Astrocyte of the spinal cord (primary cell): ENCODE measurements at regions not wholly inside any gene's neighbourhood (a gene's known extent, or its start where the extent isn't known, plus 50 kb on each side); places are given as distances from the start of the nearest gene placed in this dataset.

Experiments used
- DNase-seq: peaks from one replicate; pipeline ENCODE4 v3.0.0; 2011; ENCODE audit warnings: low read depth, low spot score
- H3K4me3 ChIP-seq: 2 replicates; pipeline ENCODE4 v1.5.1; 2011; ENCODE audit warnings: low read depth, mild to moderate bottlenecking, low read length, moderate library complexity
- in situ Hi-C: cut with HindIII; loops from 2 replicates; pipeline ENCODE4 v1.10.0; 2017; ENCODE audit warnings: low sequenced_read_pairs
- TF ChIP-seq, protein P1 (sequence below): IDR thresholded peaks from 2 replicates; pipeline ENCODE4 v1.5.1; 2012; ENCODE audit warnings: low read depth, mild to moderate bottlenecking, low read length, inconsistent platforms

DNA sequence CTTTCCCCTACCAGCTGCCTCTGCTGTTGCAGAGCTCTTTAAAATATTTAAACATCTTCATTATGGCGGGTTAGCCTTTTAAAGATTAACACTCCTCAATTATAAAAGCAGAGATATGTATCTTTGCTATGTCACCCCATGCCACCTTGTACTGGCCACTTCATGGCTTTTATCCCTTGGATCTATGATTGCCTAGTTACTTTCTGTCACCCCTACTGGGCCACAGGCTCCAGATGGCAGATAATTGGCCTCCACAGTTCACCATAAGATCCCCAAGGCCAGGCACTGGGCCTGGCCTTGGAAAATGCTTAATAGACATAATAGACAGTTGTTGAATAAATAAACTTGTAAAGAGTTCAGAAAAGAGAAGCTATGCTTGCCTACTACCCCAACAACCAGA, 142.0 kb upstream of the SHB start:
- DNase-seq, result no peak
- H3K4me3 ChIP-seq, result no peak overlapping the region
- in situ Hi-C loops, result no loop called here
- TF ChIP-seq, protein P1, sequence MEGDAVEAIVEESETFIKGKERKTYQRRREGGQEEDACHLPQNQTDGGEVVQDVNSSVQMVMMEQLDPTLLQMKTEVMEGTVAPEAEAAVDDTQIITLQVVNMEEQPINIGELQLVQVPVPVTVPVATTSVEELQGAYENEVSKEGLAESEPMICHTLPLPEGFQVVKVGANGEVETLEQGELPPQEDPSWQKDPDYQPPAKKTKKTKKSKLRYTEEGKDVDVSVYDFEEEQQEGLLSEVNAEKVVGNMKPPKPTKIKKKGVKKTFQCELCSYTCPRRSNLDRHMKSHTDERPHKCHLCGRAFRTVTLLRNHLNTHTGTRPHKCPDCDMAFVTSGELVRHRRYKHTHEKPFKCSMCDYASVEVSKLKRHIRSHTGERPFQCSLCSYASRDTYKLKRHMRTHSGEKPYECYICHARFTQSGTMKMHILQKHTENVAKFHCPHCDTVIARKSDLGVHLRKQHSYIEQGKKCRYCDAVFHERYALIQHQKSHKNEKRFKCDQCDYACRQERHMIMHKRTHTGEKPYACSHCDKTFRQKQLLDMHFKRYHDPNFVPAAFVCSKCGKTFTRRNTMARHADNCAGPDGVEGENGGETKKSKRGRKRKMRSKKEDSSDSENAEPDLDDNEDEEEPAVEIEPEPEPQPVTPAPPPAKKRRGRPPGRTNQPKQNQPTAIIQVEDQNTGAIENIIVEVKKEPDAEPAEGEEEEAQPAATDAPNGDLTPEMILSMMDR, result no peak

GRCh38 chr9:38208206-38208901, 139.3 kb upstream of the SHB start:
- DNase-seq, result no peak
- in situ Hi-C loops, result no loop called here
- TF ChIP-seq, protein P1, result no peak
- no peak overlapping the region for H3K4me3 ChIP-seq

DNA sequence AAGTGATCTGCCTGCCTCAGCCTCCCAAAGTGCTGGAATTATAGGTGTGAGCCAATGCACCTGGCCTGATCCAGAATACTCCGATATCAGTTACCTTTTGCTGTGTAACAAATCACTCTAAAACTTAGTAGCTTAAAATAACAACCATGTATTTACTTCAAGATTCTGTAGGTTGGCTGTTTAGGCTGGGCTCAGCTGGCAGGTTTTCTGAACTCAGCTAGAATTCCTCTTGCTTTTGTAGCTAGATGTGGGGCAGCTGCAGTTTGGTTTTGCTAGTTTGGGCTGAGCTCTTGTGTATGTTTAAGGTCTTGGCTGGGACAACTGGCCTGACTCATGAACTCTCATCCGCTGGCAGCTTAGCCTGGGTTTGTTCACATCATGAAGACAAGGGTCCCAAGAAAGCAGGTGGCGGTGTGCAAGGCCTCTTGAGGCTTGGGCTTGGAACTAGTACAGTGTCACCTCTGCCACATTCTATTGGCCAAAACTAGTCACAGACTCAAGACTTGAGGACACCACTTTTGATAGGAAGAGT, 138.3 kb upstream of the SHB start:
- TF ChIP-seq, protein P1, result no peak
- no peak overlapping the region for H3K4me3 ChIP-seq
- DNase-seq, result no peak
- in situ Hi-C loops, result no loop called here

- no peak overlapping the region for H3K4me3 ChIP-seq
These were observed 136.3 kb upstream of the SHB start for GRCh38 chr9:38205279-38205678.

GRCh38 chr9:38202336-38202938, 133.4 kb upstream of the SHB start:
- TF ChIP-seq, protein P1, result no peak
- DNase-seq, result no peak
- in situ Hi-C loops, result no loop called here

More at GRCh38 chr9:38205279-38205678, 136.3 kb upstream of the SHB start:
- TF ChIP-seq, protein P1, result no peak
- DNase-seq, result no peak
- in situ Hi-C loops, result no loop called here

DNA sequence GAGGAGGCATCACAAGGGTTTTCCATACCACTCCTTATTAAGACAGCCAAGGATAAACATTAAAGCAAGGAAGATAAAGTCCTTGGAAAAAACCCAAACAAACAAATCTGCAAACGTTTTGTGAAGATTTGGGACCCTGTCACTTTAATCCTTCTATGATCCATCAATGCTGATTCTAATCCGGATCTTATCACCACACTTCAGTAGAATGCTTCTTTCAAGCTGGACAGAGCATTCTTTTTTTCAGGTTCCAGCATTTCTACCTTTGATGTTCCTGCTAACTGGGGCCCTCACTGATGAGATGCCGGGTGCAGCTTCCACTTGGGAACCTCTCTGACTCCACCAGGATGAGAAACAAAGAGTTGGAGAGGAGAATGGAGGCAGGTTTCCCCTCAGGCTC, 132.8 kb upstream of the SHB start:
- H3K4me3 ChIP-seq, result no peak overlapping the region
- DNase-seq, result no peak
- TF ChIP-seq, protein P1, result no peak
- in situ Hi-C loops, result no loop called here

More at GRCh38 chr9:38202336-38202938, 133.4 kb upstream of the SHB start:
- no peak overlapping the region for H3K4me3 ChIP-seq
